HG03571 (cell line): ENCODE measurements at regions not wholly inside any gene's neighbourhood (a gene's known extent, or its start where the extent isn't known, plus 50 kb on each side); places are given as distances from the start of the nearest gene placed in this dataset.

Experiments used
- ATAC-seq: cut with Tn5 transposase; IDR thresholded peaks from one replicate; pipeline ENCODE4 v1.9.1; 2021; ENCODE audit not compliant: unreplicated experiment

GRCh38 chr4:125434136-125434535 lies 119.4 kb downstream of the FAT4 start:
- no peak for ATAC-seq

- ATAC-seq = no peak
These were observed 126.1 kb downstream of the FAT4 start for GRCh38 chr4:125440814-125441213.

- ATAC-seq = no peak
These were observed 129.4 kb downstream of the FAT4 start for GRCh38 chr4:125444166-125444565.

- ATAC-seq = no peak
These were observed 130.8 kb downstream of the FAT4 start for GRCh38 chr4:125445525-125445924.

- no peak for ATAC-seq
These were observed 133.0 kb downstream of the FAT4 start for GRCh38 chr4:125447551-125448290.

DNA sequence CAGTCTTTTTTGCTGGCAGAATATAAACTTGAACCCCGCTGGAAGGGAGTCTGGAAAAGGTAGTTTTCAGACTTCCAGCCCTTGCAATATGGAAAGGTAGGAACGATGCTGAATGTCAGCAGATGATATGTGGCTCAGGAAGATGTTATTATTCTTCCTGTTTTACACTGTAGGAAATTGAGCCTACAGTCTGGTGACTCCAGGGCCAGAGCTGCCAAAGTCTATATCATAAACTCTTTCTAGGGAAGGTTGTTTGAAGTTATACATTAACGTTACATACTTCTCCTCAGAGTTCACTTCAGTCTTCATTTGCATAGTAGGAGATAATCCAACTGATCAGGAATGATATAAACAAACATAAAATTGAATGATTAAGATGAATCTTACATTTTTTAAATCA lies 141.3 kb downstream of the FAT4 start:
- ATAC-seq = no peak

- ATAC-seq = no peak
These were observed 144.8 kb downstream of the FAT4 start for GRCh38 chr4:125459531-125459930.

DNA sequence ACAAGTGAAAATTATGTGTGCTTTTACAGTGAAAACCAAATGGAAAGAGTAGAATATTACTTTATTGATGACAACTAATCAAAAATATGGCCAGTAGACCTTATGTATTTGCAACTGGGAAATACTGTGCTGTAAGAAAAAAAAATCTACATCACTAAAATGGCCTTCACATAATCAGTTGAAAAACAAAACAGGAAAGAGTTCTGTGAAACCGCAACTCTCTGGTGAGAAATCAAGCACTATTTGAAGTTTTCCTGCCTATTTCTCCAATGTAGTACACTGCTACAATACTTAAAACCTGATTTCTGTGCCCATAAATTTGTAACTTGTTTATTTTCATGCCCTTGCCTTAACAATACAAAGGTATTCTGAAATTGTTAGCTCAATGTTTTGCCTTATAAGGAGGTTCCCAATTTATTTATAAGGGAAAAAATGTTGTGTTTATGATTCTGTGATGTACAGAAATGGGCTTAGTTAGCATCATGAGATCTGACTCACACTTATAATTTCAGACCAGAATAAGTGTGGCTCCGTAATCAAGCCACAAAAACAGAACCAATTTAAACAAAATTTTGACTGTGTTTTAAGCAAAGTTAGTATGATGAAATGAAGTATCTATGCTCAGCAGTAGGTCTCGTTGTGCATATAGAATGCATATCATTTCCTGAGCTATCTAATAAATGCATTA lies 147.1 kb downstream of the FAT4 start:
- ATAC-seq = no peak

DNA sequence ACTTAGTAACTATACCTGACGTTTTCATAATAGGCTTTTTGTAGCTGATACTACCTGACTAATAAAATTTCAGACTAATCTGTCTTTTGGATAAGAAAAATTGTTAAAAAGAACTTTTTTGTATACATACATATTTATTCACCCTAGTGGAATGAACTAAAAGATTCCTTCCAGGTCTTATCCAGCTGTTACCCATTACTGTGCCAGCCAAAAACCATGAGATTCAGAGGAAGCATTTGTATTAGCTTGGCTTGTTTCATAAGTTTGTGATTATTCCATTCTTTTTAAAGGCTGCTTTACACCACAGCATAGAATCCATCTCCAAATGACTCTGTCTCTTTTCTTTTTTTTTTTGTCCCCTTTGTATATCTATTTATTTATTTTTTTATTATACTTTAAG lies 149.4 kb downstream of the FAT4 start:
- no peak for ATAC-seq

- ATAC-seq = no peak
These were observed 166.7 kb downstream of the FAT4 start for GRCh38 chr4:125481334-125482045.

DNA sequence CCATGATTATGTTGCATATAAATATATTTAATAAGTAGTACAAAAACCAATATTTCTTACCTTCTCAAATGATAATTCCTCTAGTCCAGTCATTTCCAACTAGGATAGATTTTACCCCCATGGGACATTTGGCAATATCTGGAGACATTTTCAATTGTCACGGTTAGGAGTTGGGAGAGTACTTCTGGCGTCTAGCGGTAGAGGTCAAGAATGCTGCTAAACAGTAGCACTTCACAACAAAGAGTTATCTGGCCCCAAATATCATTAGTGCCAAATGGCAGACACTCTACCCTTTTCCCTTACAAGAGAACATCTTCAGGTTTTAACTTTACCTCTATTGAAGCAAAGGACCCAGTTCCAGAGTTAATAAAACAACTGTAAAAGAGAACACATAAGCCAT lies 168.1 kb downstream of the FAT4 start:
- no peak for ATAC-seq

- ATAC-seq = no peak
These were observed 168.5 kb downstream of the FAT4 start for GRCh38 chr4:125483278-125483677.

DNA sequence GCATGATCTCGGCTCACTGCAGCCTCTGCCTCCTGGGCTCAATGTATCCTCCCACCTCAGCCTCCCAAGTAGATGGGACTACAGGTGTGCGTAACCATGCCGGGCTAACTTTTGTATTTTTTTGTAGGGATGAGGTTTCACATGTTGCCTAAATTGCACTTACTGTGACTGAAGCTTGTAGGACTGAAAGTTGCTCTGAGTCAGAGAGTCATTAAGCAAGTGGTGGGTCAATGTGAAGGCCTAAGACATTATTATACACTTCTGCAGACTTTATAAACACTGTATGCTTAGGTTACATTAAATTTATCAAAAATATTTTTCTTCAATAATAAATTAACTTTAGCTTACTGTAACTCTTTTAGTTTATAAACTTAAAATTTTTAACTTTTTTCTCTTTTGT lies 170.2 kb downstream of the FAT4 start:
- ATAC-seq = no peak

GRCh38 chr4:125486351-125486750 lies 171.6 kb downstream of the FAT4 start:
- ATAC-seq = no peak

DNA sequence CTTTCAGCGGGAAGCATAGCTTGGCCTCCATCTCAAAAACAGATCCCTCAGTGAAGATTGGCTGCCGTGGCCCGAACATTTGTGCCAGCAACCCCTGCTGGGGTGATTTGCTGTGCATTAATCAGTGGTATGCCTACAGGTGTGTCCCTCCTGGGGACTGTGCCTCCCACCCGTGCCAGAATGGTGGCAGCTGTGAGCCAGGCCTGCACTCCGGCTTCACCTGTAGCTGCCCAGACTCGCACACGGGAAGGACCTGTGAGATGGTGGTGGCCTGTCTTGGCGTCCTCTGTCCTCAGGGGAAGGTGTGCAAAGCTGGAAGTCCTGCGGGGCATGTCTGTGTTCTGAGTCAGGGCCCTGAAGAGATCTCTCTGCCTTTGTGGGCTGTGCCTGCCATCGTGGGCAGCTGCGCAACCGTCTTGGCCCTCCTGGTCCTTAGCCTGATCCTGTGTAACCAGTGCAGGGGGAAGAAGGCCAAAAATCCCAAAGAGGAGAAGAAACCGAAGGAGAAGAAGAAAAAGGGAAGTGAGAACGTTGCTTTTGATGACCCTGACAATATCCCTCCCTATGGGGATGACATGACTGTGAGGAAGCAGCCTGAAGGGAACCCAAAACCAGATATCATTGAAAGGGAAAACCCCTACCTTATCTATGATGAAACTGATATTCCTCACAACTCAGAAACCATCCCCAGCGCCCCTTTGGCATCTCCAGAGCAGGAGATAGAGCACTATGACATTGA lies 175.4 kb downstream of the FAT4 start:
- no peak for ATAC-seq

- ATAC-seq = no peak
These were observed 178.2 kb downstream of the FAT4 start for GRCh38 chr4:125492957-125493356.

DNA sequence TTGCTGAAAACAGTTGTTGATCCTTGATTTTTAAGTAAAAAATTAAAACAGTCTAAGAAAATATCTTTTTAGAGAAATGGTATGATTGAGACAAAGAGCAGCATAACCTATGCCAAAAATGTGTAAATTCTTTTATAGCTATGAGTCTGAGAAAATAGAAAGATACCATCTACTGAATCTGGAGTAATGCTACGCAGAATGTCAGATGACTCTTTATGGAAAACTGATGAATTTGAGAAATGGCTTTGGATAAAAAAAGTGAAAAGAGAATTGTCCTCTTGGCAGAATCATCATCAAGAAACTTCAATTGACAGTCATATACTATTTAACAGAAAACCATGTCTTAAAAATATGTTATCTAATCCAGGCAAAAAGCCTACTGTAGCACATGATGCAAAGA lies 183.1 kb downstream of the FAT4 start:
- ATAC-seq = no peak

DNA sequence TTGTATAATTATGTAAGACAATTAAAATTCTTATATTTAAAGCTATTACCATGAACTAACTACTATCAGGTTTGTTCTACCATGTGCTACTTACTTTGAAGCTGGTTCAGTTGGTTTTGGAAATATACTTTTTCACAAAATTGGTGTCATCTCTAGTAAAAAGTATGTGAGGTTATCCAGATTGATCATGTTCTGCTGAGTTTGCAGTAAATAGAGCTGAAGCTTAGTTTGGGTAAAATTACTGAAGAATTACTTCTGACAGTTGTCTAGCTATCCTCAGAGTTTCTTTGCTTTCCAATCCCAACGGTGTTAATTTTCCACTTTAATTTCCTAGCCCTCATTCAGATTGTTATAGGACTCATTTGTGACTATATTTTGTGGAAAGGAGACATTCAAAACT lies 184.2 kb downstream of the FAT4 start:
- no peak for ATAC-seq

GRCh38 chr4:125501090-125501489 lies 186.3 kb downstream of the FAT4 start:
- ATAC-seq = no peak

GRCh38 chr4:125501568-125501967 lies 186.8 kb downstream of the FAT4 start:
- no peak for ATAC-seq

- ATAC-seq = no peak
These were observed 190.9 kb downstream of the FAT4 start for GRCh38 chr4:125505621-125506020.
